ENCODE measurements at regions not wholly inside any gene's neighbourhood (a gene's known extent, or its start where the extent isn't known, plus 50 kb on each side); places are given as distances from the start of the nearest gene placed in this dataset.

GRCh38 chr9:88808019-88808656 is 183.1 kb upstream of the S1PR3 start:
- no peak for TF ChIP-seq CTCF (IDR thresholded peaks at IDR 0.05)
- no peaks in the 10 kb centered on the region for H3K36me3 ChIP-seq
- H3K4me3 ChIP-seq: no peak overlapping the region
- DNase-seq (ENCODE audit: low spot score) (no peak), ATAC-seq (ENCODE audit: insufficient number of reproducible peaks, low FRiP score, low read depth) (no peak)
- peaks cover 4 to 24% of the 10 kb centered on the region in 2 donors for H3K4me1 ChIP-seq (ENCODE audit: control insufficient read depth in 1 of 2, low read depth in 2 of 2)
- H3K27ac ChIP-seq: no peak overlapping the region
- H3K27me3 ChIP-seq (replicated peaks; ENCODE audit: insufficient read depth): no peaks in the 10 kb centered on the region
- no peaks in the 10 kb centered on the region for H3K9me3 ChIP-seq

GRCh38 chr9:88808761-88809354 is 182.4 kb upstream of the S1PR3 start:
- no peak for DNase-seq (ENCODE audit: low spot score)
- ATAC-seq (ENCODE audit: insufficient number of reproducible peaks, low FRiP score, low read depth): no peak
- Histone ChIP-seq H3K36me3 (no peaks in the 10 kb centered on the region), H3K4me1 (ENCODE audit: control insufficient read depth in 1 of 2, low read depth in 2 of 2) (peaks cover 7 to 31% of the 10 kb centered on the region in 2 donors), H3K9me3 (no peaks in the 10 kb centered on the region), H3K27ac (no peak overlapping the region), H3K27me3 (replicated peaks; ENCODE audit: insufficient read depth) (no peaks in the 10 kb centered on the region), H3K4me3 (no peak overlapping the region)
- no peak for TF ChIP-seq CTCF (IDR thresholded peaks at IDR 0.05)

- H3K4me3 ChIP-seq: no peak overlapping the region
- no peaks in the 10 kb centered on the region for H3K9me3 ChIP-seq
- ATAC-seq (ENCODE audit: insufficient number of reproducible peaks, low FRiP score, low read depth) (no peak), DNase-seq (ENCODE audit: low spot score) (no peak)
- H3K27ac ChIP-seq: no peak overlapping the region
- no peak for TF ChIP-seq CTCF (IDR thresholded peaks at IDR 0.05)
- no peaks in the 10 kb centered on the region for H3K27me3 ChIP-seq (replicated peaks; ENCODE audit: insufficient read depth)
- no peaks in the 10 kb centered on the region for H3K36me3 ChIP-seq
- peaks cover 10 to 38% of the 10 kb centered on the region in 2 donors for H3K4me1 ChIP-seq (ENCODE audit: control insufficient read depth in 1 of 2, low read depth in 2 of 2)
Observed at GRCh38 chr9:88809355-88810161, 181.7 kb upstream of the S1PR3 start.

GRCh38 chr9:88810826-88811225 is 180.4 kb upstream of the S1PR3 start:
- no peak for ATAC-seq (ENCODE audit: insufficient number of reproducible peaks, low FRiP score, low read depth)
- no peak for TF ChIP-seq CTCF (IDR thresholded peaks at IDR 0.05)
- no peak overlapping the region for H3K4me3 ChIP-seq
- no peak for DNase-seq (ENCODE audit: low spot score)
- no peaks in the 10 kb centered on the region for H3K27me3 ChIP-seq (replicated peaks; ENCODE audit: insufficient read depth)
- no peak overlapping the region for H3K27ac ChIP-seq
- H3K36me3 ChIP-seq: no peaks in the 10 kb centered on the region
- H3K9me3 ChIP-seq: no peaks in the 10 kb centered on the region
- H3K4me1 ChIP-seq (ENCODE audit: control insufficient read depth in 1 of 2, low read depth in 2 of 2): peaks cover 9 to 39% of the 10 kb centered on the region in 2 donors

GRCh38 chr9:88811511-88811910 is 179.8 kb upstream of the S1PR3 start:
- H3K27ac ChIP-seq: no peak overlapping the region
- no peak for ATAC-seq (ENCODE audit: insufficient number of reproducible peaks, low FRiP score, low read depth)
- H3K9me3 ChIP-seq: no peaks in the 10 kb centered on the region

More at GRCh38 chr9:88811511-88811910, 179.8 kb upstream of the S1PR3 start:
- no peak for TF ChIP-seq CTCF (IDR thresholded peaks at IDR 0.05)
- no peaks in the 10 kb centered on the region for H3K36me3 ChIP-seq
- no peak overlapping the region for H3K4me3 ChIP-seq
- H3K27me3 ChIP-seq (replicated peaks; ENCODE audit: insufficient read depth): no peaks in the 10 kb centered on the region
- DNase-seq (ENCODE audit: low spot score): no peak
- H3K4me1 ChIP-seq (ENCODE audit: control insufficient read depth in 1 of 2, low read depth in 2 of 2): peaks cover 9 to 38% of the 10 kb centered on the region in 2 donors

Measured in thoracic aorta (tissue), 2 donors.